Panc1 (cell line): ENCODE measurements at regions not wholly inside any gene's neighbourhood (a gene's known extent, or its start where the extent isn't known, plus 50 kb on each side); places are given as distances from the start of the nearest gene placed in this dataset.

Experiments used
- ATAC-seq: fragments of 200-7000 bp; cut with Tn5 transposase; 2 replicates; pipeline ENCODE4 v1.9.1; 2020; ENCODE audit warnings: mild to moderate bottlenecking, moderate library complexity
- BruUV-seq: library from RNA; stranded (reverse); fragments of 400-500 nt; replicated peaks from 2 replicates; lab custom pipeline; 2021; lab: Mats Ljungman, UMichigan
- CTCF ChIA-PET: fragments of 300-600 bp; sonication (Branson Sonifier 250); formaldehyde crosslinking; loops from one replicate; lab custom pipeline; 2022; ENCODE audit warnings: antibody characterized with exemption; lab: Charles Lee
- POLR2A ChIA-PET: fragments of 300-600 bp; sonication (Branson Sonifier 250); formaldehyde crosslinking; loops from one replicate; lab custom pipeline; 2022; ENCODE audit warnings: antibody characterized with exemption; lab: Charles Lee
- DNase-seq: peaks from one replicate; pipeline ENCODE4 v3.0.0-alpha.2; 2010; ENCODE audit warnings: low read depth, low spot score
- H3K27ac ChIP-seq: 2 replicates; pipeline ENCODE4 v1.5.1; 2011; ENCODE audit warnings: mild to moderate bottlenecking, low read length, inconsistent platforms
- H3K27me3 ChIP-seq: fragments of 200-500 bp; sonication (Bioruptor generic); 2 replicates; pipeline ENCODE4 v1.6.0; 2014; ENCODE audit warnings: low read length, inconsistent platforms; ENCODE audit not compliant: control insufficient read depth, insufficient read depth
- H3K36me3 ChIP-seq: fragments of 200-500 bp; sonication (Bioruptor generic); 2 replicates; pipeline ENCODE4 v1.5.1; 2014; ENCODE audit warnings: inconsistent platforms, mild to moderate bottlenecking, low read length, moderate library complexity; ENCODE audit not compliant: control insufficient read depth, insufficient read depth
- H3K4me1 ChIP-seq: 2 replicates; pipeline ENCODE4 v1.5.1; 2011; ENCODE audit warnings: inconsistent platforms, mild to moderate bottlenecking, low read length, moderate library complexity; ENCODE audit not compliant: control insufficient read depth, insufficient read depth
- H3K4me3 ChIP-seq, 2 experiments: 2 replicates each; pipeline ENCODE4 v1.5.1; 2011 to 2012; ENCODE audit warnings: low read depth in 2 of 2, low read length in 2 of 2, mild to moderate bottlenecking in 2 of 2, inconsistent platforms in 1 of 2, moderate library complexity in 1 of 2
- H3K9me3 ChIP-seq: fragments of 200-500 bp; sonication (Bioruptor generic); 2 replicates; pipeline ENCODE4 v1.5.1; 2014; ENCODE audit warnings: low read depth, mild to moderate bottlenecking, inconsistent platforms, low read length, moderate library complexity; ENCODE audit not compliant: control insufficient read depth, insufficient read depth
- POLR2AphosphoS5 ChIP-seq: IDR thresholded peaks from 2 replicates; pipeline ENCODE4 v1.6.1; 2012; ENCODE audit warnings: mild to moderate bottlenecking, low read depth, low read length, moderate library complexity
- REST ChIP-seq, 2 experiments: IDR thresholded peaks; 2 replicates each; pipeline ENCODE4 v1.6.1; 2011 to 2012; ENCODE audit warnings: low read depth in 2 of 2, control low read depth in 1 of 2, low read length in 1 of 2, mild to moderate bottlenecking in 1 of 2, moderate library complexity in 1 of 2; ENCODE audit not compliant: insufficient read depth in 1 of 2
- SIN3A ChIP-seq: IDR thresholded peaks from 2 replicates; pipeline ENCODE4 v1.6.1; 2012; ENCODE audit warnings: low read depth, mild to moderate bottlenecking, low read length, moderate library complexity, borderline replicate concordance; ENCODE audit not compliant: insufficient read depth
- TCF7L2 ChIP-seq: IDR thresholded peaks from 2 replicates; pipeline ENCODE4 v1.6.1; 2011; ENCODE audit warnings: mild to moderate bottlenecking, low read depth, low read length, inconsistent platforms
- in situ Hi-C: cut with HindIII; loops from 2 replicates; pipeline ENCODE4 v1.10.0; 2016; ENCODE audit warnings: low sequenced_read_pairs, low pct_unique_long_range_greater_than_20kb
- intact Hi-C: fragments of 100-400 bp; cut with micrococcal nuclease; formaldehyde crosslinking; loops from one replicate; pipeline ENCODE4 v1.10.0; 2022; ENCODE audit not compliant: unreplicated experiment
- TF ChIP-seq, protein P1 (sequence below): fragments of 450-650 bp; IDR thresholded peaks from 2 replicates; pipeline ENCODE4 v1.5.1; 2017; ENCODE audit warnings: mild to moderate bottlenecking

- no peaks in the 10 kb centered on the region for H3K4me1 ChIP-seq
- H3K4me3 ChIP-seq, result no peak overlapping the region
- H3K27ac ChIP-seq, result no peak overlapping the region
- no peaks in the 10 kb centered on the region for H3K36me3 ChIP-seq
- H3K9me3 ChIP-seq, result no peaks in the 10 kb centered on the region
- CTCF ChIA-PET, result no interaction called here
- DNase-seq, result no peak
- ATAC-seq, result no peak
- no peaks in the 10 kb centered on the region for H3K27me3 ChIP-seq
- POLR2A ChIA-PET, result no interaction called here
- in situ Hi-C loops (no loop called here), intact Hi-C loops (no loop called here)
- BruUV-seq, result no TSS peak
- TF ChIP-seq SIN3A (no peak), REST (IDR thresholded peaks at IDR 0.05; ENCODE audit: insufficient read depth in 1 of 2, low read depth in 2 of 2, low read length in 1 of 2) (no peak), POLR2AphosphoS5 (no peak), TCF7L2 (no peak)
- TF ChIP-seq, protein P1, sequence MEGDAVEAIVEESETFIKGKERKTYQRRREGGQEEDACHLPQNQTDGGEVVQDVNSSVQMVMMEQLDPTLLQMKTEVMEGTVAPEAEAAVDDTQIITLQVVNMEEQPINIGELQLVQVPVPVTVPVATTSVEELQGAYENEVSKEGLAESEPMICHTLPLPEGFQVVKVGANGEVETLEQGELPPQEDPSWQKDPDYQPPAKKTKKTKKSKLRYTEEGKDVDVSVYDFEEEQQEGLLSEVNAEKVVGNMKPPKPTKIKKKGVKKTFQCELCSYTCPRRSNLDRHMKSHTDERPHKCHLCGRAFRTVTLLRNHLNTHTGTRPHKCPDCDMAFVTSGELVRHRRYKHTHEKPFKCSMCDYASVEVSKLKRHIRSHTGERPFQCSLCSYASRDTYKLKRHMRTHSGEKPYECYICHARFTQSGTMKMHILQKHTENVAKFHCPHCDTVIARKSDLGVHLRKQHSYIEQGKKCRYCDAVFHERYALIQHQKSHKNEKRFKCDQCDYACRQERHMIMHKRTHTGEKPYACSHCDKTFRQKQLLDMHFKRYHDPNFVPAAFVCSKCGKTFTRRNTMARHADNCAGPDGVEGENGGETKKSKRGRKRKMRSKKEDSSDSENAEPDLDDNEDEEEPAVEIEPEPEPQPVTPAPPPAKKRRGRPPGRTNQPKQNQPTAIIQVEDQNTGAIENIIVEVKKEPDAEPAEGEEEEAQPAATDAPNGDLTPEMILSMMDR, result no peak
Observed at GRCh38 chr14:98345161-98345560, 926.8 kb downstream of the BCL11B start.

DNA sequence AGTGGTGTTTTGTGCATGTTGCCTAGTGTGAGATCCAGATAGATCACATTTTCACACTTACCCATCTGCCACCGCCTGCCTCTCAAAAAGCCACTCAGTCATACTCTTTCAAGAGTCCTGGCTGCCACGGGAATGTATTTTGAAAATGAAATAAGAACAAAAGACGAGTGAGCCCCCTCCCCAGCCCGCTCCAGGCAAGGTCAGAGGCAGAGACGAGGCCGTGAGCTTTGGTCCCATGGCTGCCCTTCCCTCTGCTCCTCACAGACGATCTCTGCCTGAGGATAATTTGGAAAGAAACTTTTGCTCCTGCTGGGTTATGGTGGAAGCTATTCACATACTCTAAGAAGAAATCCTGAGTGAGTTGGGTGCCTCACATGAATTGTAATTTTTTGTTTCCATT, 924.3 kb downstream of the BCL11B start:
- Histone ChIP-seq H3K4me3 (no peak overlapping the region), H3K27me3 (no peaks in the 10 kb centered on the region), H3K9me3 (no peaks in the 10 kb centered on the region), H3K27ac (no peak overlapping the region), H3K36me3 (no peaks in the 10 kb centered on the region), H3K4me1 (no peaks in the 10 kb centered on the region)
- CTCF ChIA-PET, result no interaction called here
- DNase-seq, result no peak
- ATAC-seq, result no peak
- POLR2A ChIA-PET, result no interaction called here
- TF ChIP-seq REST (IDR thresholded peaks at IDR 0.05; ENCODE audit: insufficient read depth in 1 of 2, low read depth in 2 of 2, low read length in 1 of 2), result no peak
- no peak for TF ChIP-seq SIN3A
- TF ChIP-seq, protein P1, result no peak
- no peak for TF ChIP-seq TCF7L2
- TF ChIP-seq POLR2AphosphoS5, result no peak
- intact Hi-C loops (no loop called here), in situ Hi-C loops (no loop called here)
- no TSS peak for BruUV-seq
